Liver (tissue), 8 donors: ENCODE measurements at regions not wholly inside any gene's neighbourhood (a gene's known extent, or its start where the extent isn't known, plus 50 kb on each side); places are given as distances from the start of the nearest gene placed in this dataset.

Experiments used
- DNase-seq: peaks from one replicate; pipeline ENCODE4 v3.0.0-alpha.2; 2017; ENCODE audit warnings: low spot score
- H3K27ac ChIP-seq, 2 donors: one replicate each; pipeline ENCODE4 v1.7.0; 2013; ENCODE audit warnings: inconsistent platforms in 2 of 2, low read length in 2 of 2, control low read depth in 1 of 2, low read depth in 1 of 2, mild to moderate bottlenecking in 1 of 2
- H3K27me3 ChIP-seq, 4 donors: one replicate each; pipeline versions ENCODE4 v1.6.1 to v1.7.0; 2013; ENCODE audit warnings: low read length in 3 of 4, inconsistent platforms in 1 of 4, mild to moderate bottlenecking in 1 of 4, moderate library complexity in 1 of 4; ENCODE audit not compliant: control insufficient read depth in 4 of 4, insufficient read depth in 4 of 4
- H3K36me3 ChIP-seq, 4 donors: one replicate each; pipeline versions ENCODE4 v1.6.1 to v1.7.0; 2013; ENCODE audit warnings: low read length in 3 of 4, mild to moderate bottlenecking in 3 of 4, low read depth in 1 of 4, moderate library complexity in 1 of 4; ENCODE audit not compliant: control insufficient read depth in 4 of 4, insufficient read depth in 3 of 4
- H3K4me1 ChIP-seq, 4 donors: one replicate each; pipeline versions ENCODE4 v1.6.1 to v1.7.0; 2013; ENCODE audit warnings: low read length in 3 of 4, mild to moderate bottlenecking in 3 of 4, moderate library complexity in 1 of 4; ENCODE audit not compliant: control insufficient read depth in 4 of 4, insufficient read depth in 4 of 4
- H3K4me3 ChIP-seq, 3 donors: one replicate each; pipeline versions ENCODE4 v1.6.1 to v1.7.0; 2013; ENCODE audit warnings: low read length in 3 of 3, control low read depth in 1 of 3, low read depth in 1 of 3, mild to moderate bottlenecking in 1 of 3
- H3K9ac ChIP-seq, 2 donors: one replicate each; pipeline ENCODE4 v1.7.0; 2013; ENCODE audit warnings: low read length in 2 of 2, mild to moderate bottlenecking in 2 of 2, moderate library complexity in 2 of 2, control low read depth in 1 of 2, low read depth in 1 of 2
- H3K9me3 ChIP-seq, 4 donors: one replicate each; pipeline versions ENCODE4 v1.6.1 to v1.7.0; 2013; ENCODE audit warnings: low read length in 3 of 4; ENCODE audit not compliant: control insufficient read depth in 4 of 4
- EGR1 ChIP-seq, 2 donors: IDR thresholded peaks; 2 replicates each; pipeline ENCODE4 v1.6.1; 2016 to 2018; ENCODE audit warnings: antibody characterized with exemption in 2 of 2, low read depth in 2 of 2
- FOXA1 ChIP-seq: IDR thresholded peaks from 2 replicates; pipeline ENCODE4 v1.6.1; 2016; ENCODE audit warnings: antibody characterized with exemption
- FOXA2 ChIP-seq: IDR thresholded peaks from 2 replicates; pipeline ENCODE4 v1.6.1; 2016; ENCODE audit warnings: antibody characterized with exemption
- GABPA ChIP-seq, 2 donors: IDR thresholded peaks in 1 of 2; conservative IDR thresholded peaks in 1 of 2; 2 replicates each; pipeline ENCODE4 v1.6.1; 2016; ENCODE audit warnings: antibody characterized with exemption in 2 of 2, mild to moderate bottlenecking in 1 of 2, moderate library complexity in 1 of 2
- HNF4A ChIP-seq, 2 donors: conservative IDR thresholded peaks; 2 replicates each; pipeline ENCODE4 v1.6.1; 2016; ENCODE audit warnings: antibody characterized with exemption in 2 of 2, mild to moderate bottlenecking in 2 of 2
- HNF4G ChIP-seq: IDR thresholded peaks from 2 replicates; pipeline ENCODE4 v1.6.1; 2016; ENCODE audit warnings: antibody characterized with exemption
- JUND ChIP-seq, 2 donors: IDR thresholded peaks; 2 replicates each; pipeline ENCODE4 v1.6.1; 2016; ENCODE audit warnings: antibody characterized with exemption in 2 of 2
- NR2F2 ChIP-seq: IDR thresholded peaks from 2 replicates; pipeline ENCODE4 v1.6.1; 2016; ENCODE audit warnings: antibody characterized with exemption
- RAD21 ChIP-seq, 2 donors: IDR thresholded peaks; 2 replicates each; pipeline ENCODE4 v1.6.1; 2016; ENCODE audit warnings: antibody characterized with exemption in 2 of 2, mild to moderate bottlenecking in 2 of 2
- RXRA ChIP-seq, 2 donors: IDR thresholded peaks; 2 replicates each; pipeline ENCODE4 v1.6.1; 2017 to 2018; ENCODE audit warnings: antibody characterized with exemption in 2 of 2, mild to moderate bottlenecking in 1 of 2
- SP1 ChIP-seq: IDR thresholded peaks from 2 replicates; pipeline ENCODE4 v1.6.1; 2018; ENCODE audit warnings: antibody characterized with exemption, mild to moderate bottlenecking
- TAF1 ChIP-seq: conservative IDR thresholded peaks from 2 replicates; pipeline ENCODE4 v1.6.1; 2016; ENCODE audit warnings: antibody characterized with exemption, mild to moderate bottlenecking
- YY1 ChIP-seq: IDR thresholded peaks from 2 replicates; pipeline ENCODE4 v1.6.1; 2016; ENCODE audit warnings: antibody characterized with exemption, mild to moderate bottlenecking
- WGBS: extraction: QIAGEN DNeasy Blood & Tissue Kit; methylation state at CpG from one replicate; pipeline ENCODE4 v1.1.7; 2013; 5-methylcytosine and 5-hydroxymethylcytosine counted together
- TF ChIP-seq, protein P1 (sequence below): IDR thresholded peaks from 2 replicates; pipeline ENCODE4 v1.6.1; 2016; ENCODE audit warnings: antibody characterized with exemption
- TF ChIP-seq, protein P2 (sequence below): IDR thresholded peaks from 2 replicates; pipeline ENCODE4 v1.6.1; 2016; ENCODE audit warnings: antibody characterized with exemption, mild to moderate bottlenecking
- TF ChIP-seq, protein P3 (sequence below): IDR thresholded peaks from 2 replicates; pipeline ENCODE4 v1.6.1; 2016; ENCODE audit warnings: antibody characterized with exemption
- TF ChIP-seq, protein P4 (sequence below): IDR thresholded peaks from 2 replicates; pipeline ENCODE4 v1.6.1; 2016; ENCODE audit warnings: antibody characterized with exemption
- TF ChIP-seq, protein P5 (sequence below): fragments of 150-350 bp; IDR thresholded peaks from 2 replicates; pipeline ENCODE4 v1.5.1; 2017; ENCODE audit warnings: improper control_type of control experiment, low read depth, low read length; ENCODE audit not compliant: missing input control
- donor health status: healthy.
- donor health status: healthy.
- donor health status: healthy.
- donor health status: healthy.
- donor health status: healthy.

DNA sequence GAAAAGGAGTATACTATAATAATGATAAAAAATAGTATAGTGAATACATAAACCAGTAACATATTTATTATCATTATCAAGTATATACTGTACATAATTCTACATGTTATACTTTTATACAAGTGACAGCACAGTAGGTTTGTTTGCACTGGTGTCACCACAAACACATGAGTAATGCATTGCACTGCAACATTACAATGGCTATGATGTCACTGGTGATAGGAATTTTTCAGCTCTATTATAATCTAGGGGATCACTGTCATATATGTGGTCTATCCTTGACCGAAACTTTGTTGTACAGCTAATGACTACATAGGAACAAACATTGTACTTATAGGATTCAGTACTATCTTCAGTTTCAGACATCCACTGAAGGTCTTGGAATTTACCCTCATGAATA is 165.8 kb upstream of the SYT1 start:
- H3K36me3 ChIP-seq, result no peaks in the 10 kb centered on the region
- H3K9me3 ChIP-seq, result no peaks in the 10 kb centered on the region
- DNase-seq, result no peak
- WGBS, result 87% methylated on average over 1 of the region's 1 CpG
- H3K9ac ChIP-seq, result no peak overlapping the region
- H3K4me3 ChIP-seq, result no peak overlapping the region
- no peak overlapping the region for H3K27ac ChIP-seq
- H3K27me3 ChIP-seq, result no peaks in the 10 kb centered on the region
- no peaks in the 10 kb centered on the region for H3K4me1 ChIP-seq
- TF ChIP-seq JUND (IDR thresholded peaks at IDR 0.05) (no peak), HNF4G (no peak), RXRA (IDR thresholded peaks at IDR 0.05) (no peak), YY1 (no peak), FOXA2 (no peak), FOXA1 (no peak), GABPA (IDR thresholded peaks at IDR 0.05 in 1 of 2, conservative IDR thresholded peaks at IDR 0.05 in 1 of 2) (no peak), RAD21 (IDR thresholded peaks at IDR 0.05) (no peak), TAF1 (no peak), EGR1 (IDR thresholded peaks at IDR 0.05; ENCODE audit: low read depth in 2 of 2) (no peak), HNF4A (conservative IDR thresholded peaks at IDR 0.05) (no peak), SP1 (no peak)
- TF ChIP-seq, protein P1, sequence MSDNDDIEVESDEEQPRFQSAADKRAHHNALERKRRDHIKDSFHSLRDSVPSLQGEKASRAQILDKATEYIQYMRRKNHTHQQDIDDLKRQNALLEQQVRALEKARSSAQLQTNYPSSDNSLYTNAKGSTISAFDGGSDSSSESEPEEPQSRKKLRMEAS, result no peak
- TF ChIP-seq, protein P2, sequence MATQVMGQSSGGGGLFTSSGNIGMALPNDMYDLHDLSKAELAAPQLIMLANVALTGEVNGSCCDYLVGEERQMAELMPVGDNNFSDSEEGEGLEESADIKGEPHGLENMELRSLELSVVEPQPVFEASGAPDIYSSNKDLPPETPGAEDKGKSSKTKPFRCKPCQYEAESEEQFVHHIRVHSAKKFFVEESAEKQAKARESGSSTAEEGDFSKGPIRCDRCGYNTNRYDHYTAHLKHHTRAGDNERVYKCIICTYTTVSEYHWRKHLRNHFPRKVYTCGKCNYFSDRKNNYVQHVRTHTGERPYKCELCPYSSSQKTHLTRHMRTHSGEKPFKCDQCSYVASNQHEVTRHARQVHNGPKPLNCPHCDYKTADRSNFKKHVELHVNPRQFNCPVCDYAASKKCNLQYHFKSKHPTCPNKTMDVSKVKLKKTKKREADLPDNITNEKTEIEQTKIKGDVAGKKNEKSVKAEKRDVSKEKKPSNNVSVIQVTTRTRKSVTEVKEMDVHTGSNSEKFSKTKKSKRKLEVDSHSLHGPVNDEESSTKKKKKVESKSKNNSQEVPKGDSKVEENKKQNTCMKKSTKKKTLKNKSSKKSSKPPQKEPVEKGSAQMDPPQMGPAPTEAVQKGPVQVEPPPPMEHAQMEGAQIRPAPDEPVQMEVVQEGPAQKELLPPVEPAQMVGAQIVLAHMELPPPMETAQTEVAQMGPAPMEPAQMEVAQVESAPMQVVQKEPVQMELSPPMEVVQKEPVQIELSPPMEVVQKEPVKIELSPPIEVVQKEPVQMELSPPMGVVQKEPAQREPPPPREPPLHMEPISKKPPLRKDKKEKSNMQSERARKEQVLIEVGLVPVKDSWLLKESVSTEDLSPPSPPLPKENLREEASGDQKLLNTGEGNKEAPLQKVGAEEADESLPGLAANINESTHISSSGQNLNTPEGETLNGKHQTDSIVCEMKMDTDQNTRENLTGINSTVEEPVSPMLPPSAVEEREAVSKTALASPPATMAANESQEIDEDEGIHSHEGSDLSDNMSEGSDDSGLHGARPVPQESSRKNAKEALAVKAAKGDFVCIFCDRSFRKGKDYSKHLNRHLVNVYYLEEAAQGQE, result no peak
- TF ChIP-seq, protein P3, sequence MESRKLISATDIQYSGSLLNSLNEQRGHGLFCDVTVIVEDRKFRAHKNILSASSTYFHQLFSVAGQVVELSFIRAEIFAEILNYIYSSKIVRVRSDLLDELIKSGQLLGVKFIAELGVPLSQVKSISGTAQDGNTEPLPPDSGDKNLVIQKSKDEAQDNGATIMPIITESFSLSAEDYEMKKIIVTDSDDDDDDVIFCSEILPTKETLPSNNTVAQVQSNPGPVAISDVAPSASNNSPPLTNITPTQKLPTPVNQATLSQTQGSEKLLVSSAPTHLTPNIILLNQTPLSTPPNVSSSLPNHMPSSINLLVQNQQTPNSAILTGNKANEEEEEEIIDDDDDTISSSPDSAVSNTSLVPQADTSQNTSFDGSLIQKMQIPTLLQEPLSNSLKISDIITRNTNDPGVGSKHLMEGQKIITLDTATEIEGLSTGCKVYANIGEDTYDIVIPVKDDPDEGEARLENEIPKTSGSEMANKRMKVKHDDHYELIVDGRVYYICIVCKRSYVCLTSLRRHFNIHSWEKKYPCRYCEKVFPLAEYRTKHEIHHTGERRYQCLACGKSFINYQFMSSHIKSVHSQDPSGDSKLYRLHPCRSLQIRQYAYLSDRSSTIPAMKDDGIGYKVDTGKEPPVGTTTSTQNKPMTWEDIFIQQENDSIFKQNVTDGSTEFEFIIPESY, result no peak
- TF ChIP-seq, protein P4, sequence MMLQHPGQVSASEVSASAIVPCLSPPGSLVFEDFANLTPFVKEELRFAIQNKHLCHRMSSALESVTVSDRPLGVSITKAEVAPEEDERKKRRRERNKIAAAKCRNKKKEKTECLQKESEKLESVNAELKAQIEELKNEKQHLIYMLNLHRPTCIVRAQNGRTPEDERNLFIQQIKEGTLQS, result no peak
- TF ChIP-seq, protein P5, sequence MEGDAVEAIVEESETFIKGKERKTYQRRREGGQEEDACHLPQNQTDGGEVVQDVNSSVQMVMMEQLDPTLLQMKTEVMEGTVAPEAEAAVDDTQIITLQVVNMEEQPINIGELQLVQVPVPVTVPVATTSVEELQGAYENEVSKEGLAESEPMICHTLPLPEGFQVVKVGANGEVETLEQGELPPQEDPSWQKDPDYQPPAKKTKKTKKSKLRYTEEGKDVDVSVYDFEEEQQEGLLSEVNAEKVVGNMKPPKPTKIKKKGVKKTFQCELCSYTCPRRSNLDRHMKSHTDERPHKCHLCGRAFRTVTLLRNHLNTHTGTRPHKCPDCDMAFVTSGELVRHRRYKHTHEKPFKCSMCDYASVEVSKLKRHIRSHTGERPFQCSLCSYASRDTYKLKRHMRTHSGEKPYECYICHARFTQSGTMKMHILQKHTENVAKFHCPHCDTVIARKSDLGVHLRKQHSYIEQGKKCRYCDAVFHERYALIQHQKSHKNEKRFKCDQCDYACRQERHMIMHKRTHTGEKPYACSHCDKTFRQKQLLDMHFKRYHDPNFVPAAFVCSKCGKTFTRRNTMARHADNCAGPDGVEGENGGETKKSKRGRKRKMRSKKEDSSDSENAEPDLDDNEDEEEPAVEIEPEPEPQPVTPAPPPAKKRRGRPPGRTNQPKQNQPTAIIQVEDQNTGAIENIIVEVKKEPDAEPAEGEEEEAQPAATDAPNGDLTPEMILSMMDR, result no peak

DNA sequence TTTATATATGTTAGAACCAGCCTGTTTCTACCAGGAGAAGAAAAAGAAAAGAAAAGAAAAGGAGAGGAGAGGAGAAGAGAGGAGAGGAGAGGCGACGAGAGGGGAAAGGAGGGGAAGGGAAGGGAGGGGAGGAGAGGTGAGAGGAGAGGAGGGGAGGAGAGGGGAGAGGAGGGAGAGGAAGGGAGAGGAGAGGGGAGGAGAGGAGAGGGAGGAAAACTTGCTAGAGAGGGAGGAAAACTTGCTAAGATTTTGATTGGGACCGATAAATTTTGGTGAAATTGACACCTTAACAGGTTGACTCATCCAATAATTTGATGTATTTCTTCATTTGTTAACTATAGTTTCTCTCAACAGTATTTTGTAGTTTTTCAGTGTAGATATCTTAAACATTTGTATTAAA is 164.0 kb upstream of the SYT1 start:
- H3K9ac ChIP-seq, result no peak overlapping the region
- H3K27me3 ChIP-seq, result no peaks in the 10 kb centered on the region
- H3K9me3 ChIP-seq, result no peaks in the 10 kb centered on the region
- no peak overlapping the region for H3K4me3 ChIP-seq
- no peaks in the 10 kb centered on the region for H3K36me3 ChIP-seq
- no peak for DNase-seq
- 78% methylated on average over 3 of the region's 3 CpGs for WGBS
- no peaks in the 10 kb centered on the region for H3K4me1 ChIP-seq
- TF ChIP-seq EGR1 (IDR thresholded peaks at IDR 0.05; ENCODE audit: low read depth in 2 of 2) (no peak), FOXA2 (no peak), YY1 (no peak), SP1 (no peak), NR2F2 (no peak), RAD21 (IDR thresholded peaks at IDR 0.05) (no peak)
- TF ChIP-seq, protein P1, result no peak
- TF ChIP-seq, protein P4, result no peak
- H3K27ac ChIP-seq, result no peak overlapping the region
